Thyroid gland (tissue), 4 donors: ENCODE measurements at regions not wholly inside any gene's neighbourhood (a gene's known extent, or its start where the extent isn't known, plus 50 kb on each side); places are given as distances from the start of the nearest gene placed in this dataset.
A peak's percentile ranks its signal among the peaks of the same experiment; 100 is the strongest.

ENCODE experiments used
- DNase-seq, 2 donors: peaks; one replicate each; pipeline ENCODE4 v3.0.0-alpha.2; 2019
- H3K27ac ChIP-seq, 3 donors: fragments of 200-600 bp; sonication (generic); 1 replicate in 2 of 3; 2 replicates in 1 of 3; pipeline ENCODE4 v1.5.1; 2016 to 2019; ENCODE audit warnings: mild to moderate bottlenecking in 1 of 3, moderate library complexity in 1 of 3
- H3K27me3 ChIP-seq: fragments of 200-600 bp; sonication (generic); one replicate; pipeline ENCODE4 v1.5.1; 2019
- H3K36me3 ChIP-seq, 2 donors: fragments of 200-600 bp; sonication (generic); one replicate each; pipeline ENCODE4 v1.5.1; 2016 to 2019
- H3K4me1 ChIP-seq, 2 donors: fragments of 200-600 bp; sonication (generic); one replicate each; pipeline ENCODE4 v1.5.1; 2017 to 2019
- H3K4me3 ChIP-seq, 3 donors: fragments of 200-600 bp; sonication (generic); replicated peaks in 1 of 3; 1 replicate in 2 of 3; 2 replicates in 1 of 3; pipeline ENCODE4 v1.5.1; 2016; ENCODE audit warnings: mild to moderate bottlenecking in 1 of 3
- H3K9me3 ChIP-seq: fragments of 200-600 bp; sonication (generic); one replicate; pipeline ENCODE4 v1.5.1; 2017
- CTCF ChIP-seq, 6 experiments: fragments of 200-600 bp in 3 of 6; fragments of 450-650 bp in 3 of 6; sonication (generic) in 3 of 6; IDR thresholded peaks; one replicate each; pipeline ENCODE4 v1.5.1; 2016 to 2019; ENCODE audit warnings: antibody characterized with exemption in 6 of 6, mild to moderate bottlenecking in 2 of 6, inconsistent platforms in 1 of 6, moderate library complexity in 1 of 6
- POLR2A ChIP-seq, 2 donors: fragments of 450-650 bp; IDR thresholded peaks; one replicate each; pipeline ENCODE4 v1.6.1; 2017; ENCODE audit warnings: antibody characterized with exemption in 2 of 2, mild to moderate bottlenecking in 2 of 2, moderate library complexity in 1 of 2
- WGBS, 2 donors: methylation state at CpG; one replicate each; pipeline ENCODE4 v1.1.5; 2017; 5-methylcytosine and 5-hydroxymethylcytosine counted together
- intact Hi-C: fragments of 100-400 bp; cut with DNase I; formaldehyde crosslinking; loops from one replicate; pipeline ENCODE4 v1.15.1; 2023

DNA sequence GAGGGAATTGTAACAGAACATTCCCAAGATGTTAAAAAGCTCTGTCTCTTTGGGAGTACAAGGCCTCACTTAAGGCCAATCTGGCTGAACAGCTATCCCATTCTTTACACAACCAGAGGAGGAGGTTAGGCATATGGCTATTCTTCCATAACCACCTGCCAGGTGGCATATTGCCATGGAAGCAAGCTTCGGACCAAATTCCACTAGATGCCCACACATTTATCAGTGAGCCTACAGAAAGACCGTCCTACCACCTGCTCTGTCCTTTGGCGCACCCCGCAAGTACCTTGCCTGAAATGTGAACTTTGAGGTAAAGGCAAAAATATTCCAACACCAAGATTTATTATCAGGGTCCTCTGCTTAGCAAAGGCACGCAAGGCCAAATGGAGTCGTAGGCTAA is 519.9 kb upstream of the TNP1 start:
- TF ChIP-seq CTCF (IDR thresholded peaks at IDR 0.05) = no peak
- no peak for TF ChIP-seq POLR2A (IDR thresholded peaks at IDR 0.05)
- no peaks in the 10 kb centered on the region for H3K27me3 ChIP-seq
- 96 to 98% methylated on average over 6 of the region's 6 CpGs for WGBS, 2 donors
- intact Hi-C loops = no loop called here
- no peak for DNase-seq
- no peak overlapping the region for H3K4me3 ChIP-seq
- peaks cover 16 to 26% of the 10 kb centered on the region in 2 donors for H3K4me1 ChIP-seq
- H3K36me3 ChIP-seq = no peaks in the 10 kb centered on the region
- no peak overlapping the region for H3K27ac ChIP-seq
- no peaks in the 10 kb centered on the region for H3K9me3 ChIP-seq

GRCh38 chr2:217372794-217373193 is 512.9 kb upstream of the TNP1 start:
- intact Hi-C loops = no loop called here
- Histone ChIP-seq H3K4me3 (no peak overlapping the region), H3K27me3 (no peaks in the 10 kb centered on the region), H3K36me3 (no peaks in the 10 kb centered on the region), H3K27ac (peak overlapping the region; percentile 89 to 98 (median 96)), H3K4me1 (peaks cover 31 to 49% of the 10 kb centered on the region in 2 donors), H3K9me3 (no peaks in the 10 kb centered on the region)
- no peak for DNase-seq
- WGBS, 2 donors = 75 to 93% methylated on average over 2 of the region's 2 CpGs
- TF ChIP-seq CTCF (IDR thresholded peaks at IDR 0.05) (no peak), POLR2A (IDR thresholded peaks at IDR 0.05) (no peak)

DNA sequence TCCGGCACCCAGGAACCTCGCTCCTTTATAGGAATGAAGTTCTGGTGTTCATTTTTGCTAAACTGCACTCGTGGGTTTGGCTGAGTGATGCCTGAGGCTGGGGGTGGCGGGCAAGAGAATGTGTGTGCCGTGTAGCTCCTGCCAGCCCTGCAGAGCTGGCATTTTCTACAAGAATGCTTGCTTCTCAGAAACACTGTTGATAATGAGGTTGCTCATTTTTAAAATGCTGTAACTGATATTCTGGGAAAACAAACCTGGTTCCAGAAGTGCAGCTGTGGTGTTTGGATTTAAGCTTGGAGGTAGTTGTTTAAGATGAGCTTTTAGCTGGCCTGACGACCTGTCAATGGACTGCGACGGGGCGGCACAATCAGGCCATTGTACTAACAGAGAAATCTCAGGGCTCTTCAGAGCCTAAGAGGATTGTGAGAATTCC is 511.9 kb upstream of the TNP1 start:
- peak overlapping the region; percentile 89 to 98 (median 96) for H3K27ac ChIP-seq
- H3K9me3 ChIP-seq = no peaks in the 10 kb centered on the region
- H3K27me3 ChIP-seq = no peaks in the 10 kb centered on the region
- peak; percentile 89 to 90 for DNase-seq
- intact Hi-C loops = no loop called here
- no peak overlapping the region for H3K4me3 ChIP-seq
- peaks cover 31 to 45% of the 10 kb centered on the region in 2 donors for H3K4me1 ChIP-seq
- 28 to 40% methylated on average over 9 of the region's 9 CpGs for WGBS, 2 donors
- H3K36me3 ChIP-seq = no peaks in the 10 kb centered on the region
- TF ChIP-seq POLR2A (IDR thresholded peaks at IDR 0.05) (peak in 1 of 2 donors; percentile 46), CTCF (IDR thresholded peaks at IDR 0.05) (no peak)

GRCh38 chr2:217370391-217370790 is 510.5 kb upstream of the TNP1 start:
- Histone ChIP-seq H3K27ac (peak overlapping the region; percentile 89 to 98 (median 96)), H3K4me3 (no peak overlapping the region), H3K27me3 (no peaks in the 10 kb centered on the region), H3K36me3 (no peaks in the 10 kb centered on the region), H3K4me1 (peaks cover 31 to 55% of the 10 kb centered on the region in 2 donors), H3K9me3 (no peaks in the 10 kb centered on the region)
- intact Hi-C loops = no loop called here
- no peak for DNase-seq
- WGBS, 2 donors = 84 to 89% methylated on average over 5 of the region's 5 CpGs
- TF ChIP-seq POLR2A (IDR thresholded peaks at IDR 0.05) = no peak

- Histone ChIP-seq H3K4me1 (peaks cover 27 to 48% of the 10 kb centered on the region in 2 donors), H3K27me3 (no peaks in the 10 kb centered on the region), H3K27ac (no peak overlapping the region), H3K4me3 (no peak overlapping the region), H3K9me3 (no peaks in the 10 kb centered on the region), H3K36me3 (no peaks in the 10 kb centered on the region)
- WGBS, 2 donors = 91 to 93% methylated on average over 4 of the region's 4 CpGs
- intact Hi-C loops = loop anchor here (10.0 kb wide), 2 partner anchors 67 to 673 kb away; partner anchors contain the start of gene IGFBP5
- TF ChIP-seq CTCF (IDR thresholded peaks at IDR 0.05) (no peak), POLR2A (IDR thresholded peaks at IDR 0.05) (no peak)
- DNase-seq = no peak
These were observed 507.6 kb upstream of the TNP1 start for GRCh38 chr2:217367464-217367863.
